Activated CD8-positive, alpha-beta T cell treated with anti-CD3 and anti-CD28 coated beads for 36 hours (primary cell): ENCODE measurements at regions not wholly inside any gene's neighbourhood (a gene's known extent, or its start where the extent isn't known, plus 50 kb on each side); places are given as distances from the start of the nearest gene placed in this dataset.

Experiments
- ATAC-seq: fragments of 200-7000 bp; cut with Tn5 transposase; one replicate; pipeline ENCODE4 v1.10.0; 2021; ENCODE audit warnings: mild to moderate bottlenecking, moderate library complexity
- CTCF ChIA-PET: fragments of 350-600 bp; sonication (Branson Sonifier 250); formaldehyde crosslinking; loops from one replicate; lab custom pipeline; 2021; ENCODE audit warnings: antibody characterized with exemption; lab: Charles Lee
- POLR2A ChIA-PET: fragments of 350-600 bp; sonication (Branson Sonifier 250); formaldehyde crosslinking; loops from one replicate; lab custom pipeline; 2021; ENCODE audit warnings: antibody characterized with exemption; lab: Charles Lee
- DNase-seq: peaks from one replicate; pipeline ENCODE4 v3.0.0-alpha.2; 2020
- H3K27ac Mint-ChIP-seq: one replicate; pipeline ENCODE4 v1.8.0; 2021; ENCODE audit warnings: mild to moderate bottlenecking, mixed read lengths
- H3K27me3 Mint-ChIP-seq: one replicate; pipeline ENCODE4 v1.8.0; 2021; ENCODE audit warnings: mixed read lengths
- H3K36me3 Mint-ChIP-seq: one replicate; pipeline ENCODE4 v1.8.0; 2021; ENCODE audit warnings: low read depth, mixed read lengths
- H3K4me1 Mint-ChIP-seq: one replicate; pipeline ENCODE4 v1.8.0; 2021; ENCODE audit warnings: low read depth, mixed read lengths
- H3K4me3 Mint-ChIP-seq: one replicate; pipeline ENCODE4 v1.8.0; 2021; ENCODE audit warnings: mild to moderate bottlenecking, moderate library complexity, mixed read lengths
- H3K9me3 Mint-ChIP-seq: one replicate; pipeline ENCODE4 v1.8.0; 2021; ENCODE audit warnings: mixed read lengths
- CTCF ChIP-seq: fragments of 200-600 bp; IDR thresholded peaks from one replicate; pipeline ENCODE4 v1.8.0; 2022; ENCODE audit warnings: antibody characterized with exemption, mild to moderate bottlenecking
- intact Hi-C: fragments of 100-400 bp; cut with micrococcal nuclease; formaldehyde crosslinking; loops from one replicate; pipeline ENCODE4 v1.10.0; 2022

DNA sequence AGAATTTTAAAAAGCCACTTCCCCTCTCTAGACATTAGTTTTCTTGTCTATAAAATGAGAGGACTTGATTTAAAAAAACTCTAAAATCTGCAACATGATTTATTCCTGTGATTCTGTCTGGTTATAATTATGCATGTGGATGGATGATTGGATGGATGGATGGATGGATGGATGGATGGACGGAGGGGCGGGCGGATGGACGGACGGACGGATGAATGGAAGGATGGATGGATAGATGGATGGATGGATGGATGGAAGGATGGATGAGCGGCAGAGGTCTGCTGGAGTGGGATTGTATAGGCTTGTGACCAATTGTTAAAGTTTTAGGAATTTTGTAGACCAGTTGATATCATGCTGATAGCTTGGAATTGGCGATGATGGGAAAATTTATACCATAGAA lies 135.2 kb upstream of the TIAM1 start:
- POLR2A ChIA-PET = interaction anchor here (0.7 kb wide), 1 partner anchor 61 kb away, joined by 3 read pairs; no protein-coding TSS in a partner anchor
- H3K36me3 Mint-ChIP-seq = no peaks in the 10 kb centered on the region
- peaks cover 11% of the 10 kb centered on the region for H3K9me3 Mint-ChIP-seq
- no peaks in the 10 kb centered on the region for H3K4me1 Mint-ChIP-seq
- H3K27me3 Mint-ChIP-seq = no peaks in the 10 kb centered on the region
- CTCF ChIA-PET = interaction anchor here (1.4 kb wide), 1 partner anchor 14 kb away, joined by 3 read pairs; no protein-coding TSS in a partner anchor
- H3K27ac Mint-ChIP-seq = no peak overlapping the region
- intact Hi-C loops = no loop called here
- no peak for ATAC-seq
- no peak for DNase-seq
- no peak overlapping the region for H3K4me3 Mint-ChIP-seq
- no peak for TF ChIP-seq CTCF

DNA sequence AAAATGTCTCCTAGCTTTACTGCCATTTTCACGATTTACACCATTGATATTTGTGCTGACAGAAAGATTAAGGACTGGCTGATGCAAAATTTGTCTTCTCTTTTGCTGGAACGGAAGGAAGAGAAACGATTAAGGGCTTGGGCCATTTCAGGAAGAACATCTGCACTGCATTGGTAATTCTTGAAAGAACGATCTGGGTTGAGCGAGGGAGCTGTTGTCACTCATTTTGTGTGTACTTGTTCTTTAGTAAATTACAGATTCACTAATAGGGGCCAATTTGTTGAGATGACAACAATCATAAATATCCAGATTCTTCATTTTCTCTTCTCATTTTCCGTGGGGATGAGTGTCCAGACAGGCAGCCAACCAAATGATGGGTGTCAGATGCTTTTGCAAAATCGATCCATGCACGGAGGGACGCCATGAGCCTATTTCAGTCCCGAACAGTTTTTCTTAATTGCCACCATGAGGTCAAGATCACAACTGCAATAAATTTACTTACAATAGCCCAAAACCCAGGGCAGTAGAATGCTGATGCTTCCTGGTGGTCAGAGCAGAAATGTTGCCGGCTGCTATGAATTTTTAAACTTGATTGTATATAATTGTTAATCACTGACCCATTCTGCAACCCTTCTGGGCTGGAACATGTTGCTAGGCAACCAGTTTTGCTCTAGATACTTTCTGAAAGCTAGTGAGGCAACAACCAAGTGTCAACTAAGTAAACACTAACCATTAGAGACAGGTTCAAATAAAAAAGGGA lies 132.4 kb upstream of the TIAM1 start:
- no peak for TF ChIP-seq CTCF
- Mint-ChIP-seq H3K4me1 (no peaks in the 10 kb centered on the region), H3K4me3 (no peak overlapping the region), H3K27me3 (no peaks in the 10 kb centered on the region), H3K36me3 (no peaks in the 10 kb centered on the region), H3K27ac (no peak overlapping the region), H3K9me3 (peaks cover 13% of the 10 kb centered on the region)
- intact Hi-C loops = no loop called here
- DNase-seq (no peak), ATAC-seq (no peak)
- ChIA-PET POLR2A (no interaction called here), CTCF (interaction anchor here (1.3 to 2.0 kb wide), 2 partner anchors 8 to 104 kb away, joined by 3 to 5 read pairs; no protein-coding TSS in a partner anchor)

DNA sequence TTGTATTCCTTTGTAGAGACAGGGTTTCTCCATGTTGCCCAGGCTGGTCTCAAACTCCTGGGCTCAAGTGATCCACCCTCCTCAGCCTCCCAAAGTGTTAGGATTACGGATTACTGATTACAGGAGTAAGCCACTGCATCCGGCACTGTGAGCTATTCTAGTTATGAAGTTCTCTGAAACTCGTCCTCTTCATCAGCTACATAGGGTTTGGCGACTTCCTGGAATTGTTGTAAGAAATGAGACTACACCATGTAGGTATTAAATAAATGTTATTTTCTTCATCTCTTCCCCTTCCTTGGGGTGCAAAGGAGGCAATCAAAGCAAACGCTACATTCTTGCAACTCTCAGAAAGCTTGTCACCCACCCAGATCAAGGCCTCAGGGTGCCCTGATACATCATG lies 131.2 kb upstream of the TIAM1 start:
- ATAC-seq (no peak), DNase-seq (no peak)
- POLR2A ChIA-PET = interaction anchor here (0.6 kb wide), 1 partner anchor 25 kb away, joined by 3 read pairs; no protein-coding TSS in a partner anchor
- intact Hi-C loops = no loop called here
- peaks cover 7% of the 10 kb centered on the region for H3K9me3 Mint-ChIP-seq
- CTCF ChIA-PET = interaction anchor here (1.8 kb wide), 1 partner anchor 105 kb away, joined by 7 read pairs; no protein-coding TSS in a partner anchor
- no peaks in the 10 kb centered on the region for H3K27me3 Mint-ChIP-seq
- no peak overlapping the region for H3K27ac Mint-ChIP-seq
- no peak overlapping the region for H3K4me3 Mint-ChIP-seq
- H3K36me3 Mint-ChIP-seq = no peaks in the 10 kb centered on the region
- no peak for TF ChIP-seq CTCF
- no peaks in the 10 kb centered on the region for H3K4me1 Mint-ChIP-seq

DNA sequence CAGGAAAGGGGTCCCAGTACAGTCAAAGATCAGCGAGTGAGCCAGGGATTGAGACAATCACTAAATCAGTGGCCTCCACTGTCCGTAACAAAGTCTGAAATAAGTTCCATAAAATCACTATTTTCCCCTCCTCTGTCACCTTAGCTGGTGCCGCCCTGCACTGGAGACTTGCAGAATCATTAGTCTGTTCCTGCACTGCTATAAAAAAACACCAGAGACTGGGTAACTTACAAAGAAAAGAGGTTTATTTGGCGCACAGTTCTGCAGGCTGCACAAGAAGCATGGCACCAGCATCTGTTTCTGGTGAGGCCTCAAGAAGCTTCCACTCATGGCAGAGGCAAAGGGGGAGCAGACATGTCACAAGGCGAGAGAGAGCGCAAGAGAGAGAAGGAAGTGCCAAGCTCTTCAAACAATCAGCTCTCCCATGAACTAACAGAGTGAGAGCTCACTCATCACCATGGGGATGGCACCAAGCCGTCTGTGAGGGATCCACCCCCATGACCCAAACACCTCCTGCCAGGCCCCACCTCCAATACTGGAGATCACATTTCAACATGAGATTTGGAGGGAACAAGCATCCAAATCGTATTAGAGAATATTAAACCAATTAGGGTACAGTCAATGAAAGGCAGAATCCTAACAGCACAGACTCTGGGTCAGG lies 129.8 kb upstream of the TIAM1 start:
- intact Hi-C loops = no loop called here
- DNase-seq = no peak
- TF ChIP-seq CTCF = no peak
- no peaks in the 10 kb centered on the region for H3K27me3 Mint-ChIP-seq
- no peak overlapping the region for H3K27ac Mint-ChIP-seq
- H3K4me3 Mint-ChIP-seq = no peak overlapping the region
- ChIA-PET CTCF (interaction anchor here (1.8 kb wide), 1 partner anchor 106 kb away, joined by 7 read pairs; no protein-coding TSS in a partner anchor), POLR2A (no interaction called here)
- no peaks in the 10 kb centered on the region for H3K36me3 Mint-ChIP-seq
- peaks cover 6% of the 10 kb centered on the region for H3K9me3 Mint-ChIP-seq
- ATAC-seq = no peak
- no peaks in the 10 kb centered on the region for H3K4me1 Mint-ChIP-seq

- Mint-ChIP-seq H3K27me3 (no peaks in the 10 kb centered on the region), H3K4me3 (no peak overlapping the region), H3K27ac (no peak overlapping the region), H3K4me1 (no peaks in the 10 kb centered on the region), H3K36me3 (no peaks in the 10 kb centered on the region), H3K9me3 (peaks cover 6% of the 10 kb centered on the region)
- intact Hi-C loops = no loop called here
- ChIA-PET POLR2A (no interaction called here), CTCF (no interaction called here)
- no peak for TF ChIP-seq CTCF
- no peak for ATAC-seq
- DNase-seq = no peak
Measured at GRCh38 chr21:31471865-31472264, 127.8 kb upstream of the TIAM1 start.
